GM23338 (cell line): ENCODE measurements at regions not wholly inside any gene's neighbourhood (a gene's known extent, or its start where the extent isn't known, plus 50 kb on each side); places are given as distances from the start of the nearest gene placed in this dataset.

Experiments used
- ATAC-seq: fragments of 200-7000 bp; cut with Tn5 transposase; 3 replicates; pipeline ENCODE4 v1.9.1; 2020
- DNase-seq: peaks from one replicate; pipeline ENCODE4 v3.0.0-alpha.2; 2015; ENCODE audit warnings: low spot score
- H2AFZ ChIP-seq: fragments of 200-600 bp; sonication (generic); 2 replicates; pipeline ENCODE4 v1.8.0; 2016; ENCODE audit warnings: antibody characterized with exemption, mild to moderate bottlenecking, moderate library complexity
- H3F3A ChIP-seq: fragments of 200-600 bp; sonication (generic); replicated peaks from 2 replicates; pipeline ENCODE4 v1.8.0; 2017; ENCODE audit warnings: antibody characterized with exemption, mixed run types, low read depth
- H3K27ac ChIP-seq: fragments of 200-600 bp; sonication (generic); 2 replicates; pipeline ENCODE4 v1.6.1; 2016; ENCODE audit warnings: low read depth
- H3K27me3 ChIP-seq: fragments of 200-600 bp; sonication (generic); 2 replicates; pipeline ENCODE4 v1.8.0; 2016; ENCODE audit warnings: mild to moderate bottlenecking, mixed run types, moderate library complexity; ENCODE audit not compliant: insufficient read depth
- H3K36me3 ChIP-seq: fragments of 200-600 bp; sonication (generic); 2 replicates; pipeline ENCODE4 v1.8.0; 2016; ENCODE audit warnings: mild to moderate bottlenecking; ENCODE audit not compliant: insufficient read depth
- H3K4me1 ChIP-seq: fragments of 200-600 bp; sonication (generic); 2 replicates; pipeline ENCODE4 v1.8.0; 2016; ENCODE audit warnings: mild to moderate bottlenecking, moderate library complexity; ENCODE audit not compliant: insufficient read depth
- H3K4me2 ChIP-seq: fragments of 200-600 bp; sonication (generic); 2 replicates; pipeline ENCODE4 v1.7.1; 2017; ENCODE audit warnings: mixed run types
- H3K4me3 ChIP-seq: fragments of 200-600 bp; sonication (generic); 2 replicates; pipeline ENCODE4 v1.6.1; 2016; ENCODE audit warnings: mixed run types
- H3K79me2 ChIP-seq: fragments of 200-600 bp; sonication (generic); replicated peaks from 2 replicates; pipeline ENCODE4 v1.8.0; 2017; ENCODE audit warnings: mild to moderate bottlenecking; ENCODE audit not compliant: insufficient read depth
- H3K9me2 ChIP-seq: fragments of 200-600 bp; sonication (generic); 2 replicates; pipeline ENCODE4 v1.8.0; 2017; ENCODE audit not compliant: insufficient read depth
- H4K20me1 ChIP-seq: fragments of 200-600 bp; sonication (generic); replicated peaks from 2 replicates; pipeline ENCODE4 v1.8.0; 2017; ENCODE audit warnings: mild to moderate bottlenecking; ENCODE audit not compliant: insufficient read depth
- H3K27ac Mint-ChIP-seq: 2 replicates; pipeline ENCODE4 v1.8.0; 2020; ENCODE audit warnings: inconsistent platforms, mild to moderate bottlenecking, moderate library complexity, mixed read lengths
- H3K27me3 Mint-ChIP-seq: 3 replicates; pipeline ENCODE4 v1.8.0; 2022; ENCODE audit warnings: low read depth, mild to moderate bottlenecking, moderate library complexity, mixed read lengths, inconsistent platforms; ENCODE audit not compliant: insufficient read depth, poor library complexity
- H3K36me3 Mint-ChIP-seq: 3 replicates; pipeline ENCODE4 v1.8.0; 2021; ENCODE audit warnings: low read depth, mild to moderate bottlenecking, inconsistent platforms, moderate library complexity, mixed read lengths
- H3K4me1 Mint-ChIP-seq: 3 replicates; pipeline ENCODE4 v1.8.0; 2020; ENCODE audit warnings: mild to moderate bottlenecking, inconsistent platforms, mixed read lengths
- H3K4me3 Mint-ChIP-seq: 3 replicates; pipeline ENCODE4 v1.8.0; 2021; ENCODE audit warnings: moderate library complexity, mild to moderate bottlenecking, inconsistent platforms, mixed read lengths
- H3K9me3 Mint-ChIP-seq: 3 replicates; pipeline ENCODE4 v1.8.0; 2020; ENCODE audit warnings: moderate library complexity, mild to moderate bottlenecking, inconsistent platforms, mixed read lengths
- CREB1 ChIP-seq: fragments of 250-450 bp; sonication (Bioruptor Pico); IDR thresholded peaks from 2 replicates; pipeline ENCODE4 v1.5.0; 2020; ENCODE audit warnings: low read depth, mild to moderate bottlenecking, moderate library complexity
- CTCF ChIP-seq, 2 experiments: fragments of 200-600 bp in 1 of 2; sonication (generic) in 1 of 2; conservative IDR thresholded peaks; 2 replicates each; pipeline versions ENCODE4 v1.5.1 to v1.6.1; 2016 to 2017; ENCODE audit warnings: antibody characterized with exemption in 2 of 2, low read depth in 2 of 2, mild to moderate bottlenecking in 2 of 2, moderate library complexity in 1 of 2
- ETS1 ChIP-seq: IDR thresholded peaks from 2 replicates; pipeline ENCODE4 v1.6.1; 2016; ENCODE audit warnings: antibody characterized with exemption
- EZH2 ChIP-seq: fragments of 200-600 bp; sonication (generic); IDR thresholded peaks from one replicate; pipeline ENCODE4 v1.8.0; 2017; ENCODE audit warnings: antibody characterized with exemption, mild to moderate bottlenecking, low read depth; ENCODE audit not compliant: unreplicated experiment
- EZH2phosphoT487 ChIP-seq: fragments of 200-600 bp; sonication (generic); IDR thresholded peaks from one replicate; pipeline ENCODE4 v1.8.1; 2018; ENCODE audit warnings: antibody characterized with exemption; ENCODE audit not compliant: unreplicated experiment
- JUNB ChIP-seq: IDR thresholded peaks from one replicate; pipeline ENCODE4 v1.6.1; 2016; ENCODE audit warnings: antibody characterized with exemption; ENCODE audit not compliant: unreplicated experiment
- NANOG ChIP-seq: IDR thresholded peaks from 2 replicates; pipeline ENCODE4 v1.6.1; 2016; ENCODE audit warnings: antibody characterized with exemption, borderline replicate concordance
- POLR2AphosphoS5 ChIP-seq: IDR thresholded peaks from 2 replicates; pipeline ENCODE4 v1.6.1; 2016; ENCODE audit warnings: antibody characterized with exemption, low read depth
- REST ChIP-seq: IDR thresholded peaks from one replicate; pipeline ENCODE4 v1.6.1; 2018; ENCODE audit warnings: antibody characterized with exemption; ENCODE audit not compliant: unreplicated experiment
- STAT1 ChIP-seq: IDR thresholded peaks from one replicate; pipeline ENCODE4 v1.6.1; 2016; ENCODE audit warnings: antibody characterized with exemption; ENCODE audit not compliant: unreplicated experiment
- ZNF114 ChIP-seq: fragments of 250-450 bp; sonication (Bioruptor Pico); IDR thresholded peaks from 2 replicates; pipeline ENCODE4 v1.5.0; 2020; ENCODE audit warnings: mild to moderate bottlenecking, moderate library complexity
- ZNF331 ChIP-seq: fragments of 250-450 bp; sonication (Bioruptor Pico); IDR thresholded peaks from 2 replicates; pipeline ENCODE4 v1.5.0; 2020; ENCODE audit warnings: low read depth, mild to moderate bottlenecking, moderate library complexity
- ZNF462 ChIP-seq: fragments of 250-450 bp; sonication (Bioruptor Pico); IDR thresholded peaks from 2 replicates; pipeline ENCODE4 v1.5.0; 2020; ENCODE audit warnings: mild to moderate bottlenecking, moderate library complexity

GRCh38 chr3:74233091-74233490 is 381.4 kb downstream of the CNTN3 start:
- no peaks in the 10 kb centered on the region for H3F3A ChIP-seq

More at GRCh38 chr3:74233091-74233490, 381.4 kb downstream of the CNTN3 start:
- no peak overlapping the region for H3K4me2 ChIP-seq
- H3K27ac ChIP-seq: no peak overlapping the region
- no peaks in the 10 kb centered on the region for H4K20me1 ChIP-seq
- H3K36me3 ChIP-seq: no peaks in the 10 kb centered on the region
- H3K4me1 ChIP-seq: no peaks in the 10 kb centered on the region
- Mint-ChIP-seq H3K27me3 (no peaks in the 10 kb centered on the region), H3K36me3 (no peaks in the 10 kb centered on the region), H3K9me3 (peaks cover 6% of the 10 kb centered on the region; the same call in 1 of the 3 replicates), H3K27ac (no peak overlapping the region), H3K4me1 (no peaks in the 10 kb centered on the region), H3K4me3 (no peak overlapping the region)
- no peak overlapping the region for H3K4me3 ChIP-seq
- H2AFZ ChIP-seq: no peak overlapping the region
- H3K79me2 ChIP-seq: no peaks in the 10 kb centered on the region
- H3K27me3 ChIP-seq: no peaks in the 10 kb centered on the region
- DNase-seq (no peak), ATAC-seq (no peak)
- TF ChIP-seq STAT1: no peak
- TF ChIP-seq EZH2phosphoT487: no peak
- no peak for TF ChIP-seq ZNF114 (CRISPR knock-in tag)
- no peak for TF ChIP-seq ZNF462 (CRISPR knock-in tag)
- no peak for TF ChIP-seq EZH2
- no peak for TF ChIP-seq ZNF331
- no peak for TF ChIP-seq CREB1 (CRISPR knock-in tag)
- no peak for TF ChIP-seq REST
- TF ChIP-seq NANOG: no peak
- TF ChIP-seq POLR2AphosphoS5: no peak
- no peak for TF ChIP-seq CTCF (conservative IDR thresholded peaks at IDR 0.05; ENCODE audit: low read depth in 2 of 2)
- TF ChIP-seq ETS1: no peak
- no peak for TF ChIP-seq JUNB
- 0 out of 2 replicates have a peak, but pooled peaks cover 3% of the 10 kb centered on the region for H3K9me2 ChIP-seq
